H1 (cell line): ENCODE measurements at regions not wholly inside any gene's neighbourhood (a gene's known extent, or its start where the extent isn't known, plus 50 kb on each side); places are given as distances from the start of the nearest gene placed in this dataset.

Source experiments
- CTCF ChIA-PET: fragments of 300-600 bp; sonication (Branson Sonifier 250); formaldehyde crosslinking; loops from one replicate; lab custom pipeline; 2021; ENCODE audit not compliant: partially characterized antibody; lab: Charles Lee
- POLR2A ChIA-PET: fragments of 300-600 bp; sonication (Branson Sonifier 250); formaldehyde crosslinking; loops from one replicate; lab custom pipeline; 2021; ENCODE audit warnings: inconsistent platforms; ENCODE audit not compliant: partially characterized antibody; lab: Charles Lee
- DNase-seq, 2 experiments: peaks; one replicate each; pipeline versions ENCODE4 v3.0.0 to v3.0.0-alpha.2; 2010 to 2022; ENCODE audit warnings: low spot score in 2 of 2, low read depth in 1 of 2, mixed read lengths in 1 of 2
- FAIRE-seq: peaks from 2 replicates; lab custom pipeline; 2011; peaks lifted over from hg19 to GRCh38; lab: Jason Lieb, UNC
- H2AFZ ChIP-seq: 2 replicates; pipeline ENCODE4 v1.8.1; 2012; ENCODE audit warnings: low read length, inconsistent platforms
- H2AK5ac ChIP-seq: 2 replicates; pipeline ENCODE4 v1.6.1; 2013; ENCODE audit warnings: low read depth, low read length
- H2BK120ac ChIP-seq: replicated peaks from 2 replicates; pipeline ENCODE3; 2013; ENCODE audit warnings: low read depth, low read length, inconsistent platforms
- H2BK12ac ChIP-seq: 2 replicates; pipeline ENCODE4 v1.6.1; 2013; ENCODE audit warnings: low read depth, low read length
- H2BK15ac ChIP-seq: 2 replicates; pipeline ENCODE4 v1.6.1; 2013; ENCODE audit warnings: low read length
- H2BK20ac ChIP-seq: 2 replicates; pipeline ENCODE4 v1.6.1; 2013; ENCODE audit warnings: low read length
- H2BK5ac ChIP-seq: 2 replicates; pipeline ENCODE4 v1.6.1; 2013; ENCODE audit warnings: low read depth, low read length
- H3K14ac ChIP-seq: 2 replicates; pipeline ENCODE4 v1.6.1; 2013; ENCODE audit warnings: inconsistent platforms; ENCODE audit not compliant: insufficient read length
- H3K18ac ChIP-seq: 2 replicates; pipeline ENCODE4 v1.6.1; 2013; ENCODE audit warnings: low read length; ENCODE audit errors: extremely low read depth
- H3K23ac ChIP-seq: 2 replicates; pipeline ENCODE4 v1.6.1; 2013; ENCODE audit warnings: inconsistent platforms; ENCODE audit not compliant: insufficient read length
- H3K23me2 ChIP-seq: 2 replicates; pipeline ENCODE4 v1.6.1; 2013; ENCODE audit warnings: low read depth, low read length
- H3K27ac ChIP-seq: 2 replicates; pipeline ENCODE4 v1.6.1; 2011; ENCODE audit warnings: low read depth, low read length, inconsistent platforms
- H3K27me3 ChIP-seq, 4 experiments: replicated peaks in 1 of 4; 1 replicate in 1 of 4; 2 replicates in 3 of 4; pipeline versions ENCODE4 v1.6.1 to v1.8.1; 2011 to 2013; ENCODE audit warnings: low read length in 3 of 4, mild to moderate bottlenecking in 3 of 4, inconsistent platforms in 2 of 4, mixed read lengths in 2 of 4, moderate library complexity in 1 of 4; ENCODE audit not compliant: control insufficient read depth in 3 of 4, insufficient read depth in 3 of 4; ENCODE audit errors: extremely low read depth in 1 of 4
- H3K36me3 ChIP-seq, 4 experiments: 2 replicates each; pipeline versions ENCODE4 v1.6.1 to v1.8.1; 2011 to 2013; ENCODE audit warnings: mild to moderate bottlenecking in 4 of 4, low read length in 3 of 4, moderate library complexity in 2 of 4, control low read depth in 1 of 4, inconsistent platforms in 1 of 4; ENCODE audit not compliant: insufficient read depth in 4 of 4, control insufficient read depth in 2 of 4
- H3K4ac ChIP-seq: replicated peaks from 2 replicates; pipeline ENCODE3; 2013; ENCODE audit warnings: low read length, low read depth, mixed read lengths, inconsistent platforms; ENCODE audit not compliant: insufficient read length
- H3K4me1 ChIP-seq, 4 experiments: replicated peaks in 1 of 4; 1 replicate in 1 of 4; 2 replicates in 3 of 4; pipeline versions ENCODE4 v1.6.1 to v1.8.1; 2011 to 2013; ENCODE audit warnings: low read length in 3 of 4, inconsistent platforms in 2 of 4, mixed read lengths in 1 of 4; ENCODE audit not compliant: insufficient read depth in 4 of 4, control insufficient read depth in 3 of 4
- H3K4me2 ChIP-seq, 2 experiments: 2 replicates each; pipeline versions ENCODE4 v1.6.1 to v1.8.1; 2011 to 2013; ENCODE audit warnings: low read depth in 2 of 2, low read length in 2 of 2, control low read depth in 1 of 2, inconsistent platforms in 1 of 2, mild to moderate bottlenecking in 1 of 2; ENCODE audit not compliant: insufficient read depth in 1 of 2
- H3K4me3 ChIP-seq, 4 experiments: fragments of 200-600, 300-600 bp in 1 of 4; sonication (generic), shearing (Covaris generic), sonication (Bioruptor Twin) in 1 of 4; 2 replicates each; pipeline versions ENCODE4 v1.5.1 to v1.8.1; 2011 to 2016; ENCODE audit warnings: low read length in 4 of 4, low read depth in 3 of 4, control low read depth in 2 of 4, inconsistent platforms in 2 of 4, mild to moderate bottlenecking in 2 of 4, mixed read lengths in 1 of 4, moderate library complexity in 1 of 4; ENCODE audit not compliant: insufficient read depth in 2 of 4; ENCODE audit errors: extremely low read depth in 1 of 4
- H3K56ac ChIP-seq: replicated peaks from 2 replicates; pipeline ENCODE3; 2013; ENCODE audit warnings: low read depth, mild to moderate bottlenecking, mixed read lengths, low read length, inconsistent platforms; ENCODE audit not compliant: insufficient read length
- H3K79me1 ChIP-seq: 2 replicates; pipeline ENCODE4 v1.6.1; 2013; ENCODE audit warnings: low read depth, low read length, control low read depth
- H3K79me2 ChIP-seq, 2 experiments: 2 replicates each; pipeline versions ENCODE4 v1.6.1 to v1.8.1; 2012 to 2013; ENCODE audit warnings: low read length in 2 of 2, mild to moderate bottlenecking in 2 of 2, inconsistent platforms in 1 of 2; ENCODE audit not compliant: insufficient read depth in 2 of 2, control insufficient read depth in 1 of 2
- H3K9ac ChIP-seq, 4 experiments: replicated peaks in 1 of 4; 1 replicate in 1 of 4; 2 replicates in 3 of 4; pipeline versions ENCODE4 v1.6.1 to v1.8.1; 2011 to 2013; ENCODE audit warnings: low read depth in 3 of 4, low read length in 3 of 4, control low read depth in 2 of 4, mild to moderate bottlenecking in 2 of 4, moderate library complexity in 2 of 4, inconsistent platforms in 1 of 4; ENCODE audit errors: extremely low read depth in 1 of 4
- H3K9me3 ChIP-seq, 2 experiments: 2 replicates each; pipeline versions ENCODE4 v1.6.1 to v1.8.1; 2012 to 2013; ENCODE audit warnings: mild to moderate bottlenecking in 2 of 2, moderate library complexity in 2 of 2, control low read depth in 1 of 2, inconsistent platforms in 1 of 2, low read depth in 1 of 2, low read length in 1 of 2, mixed read lengths in 1 of 2; ENCODE audit not compliant: insufficient read depth in 2 of 2
- H4K20me1 ChIP-seq, 2 experiments: replicated peaks in 1 of 2; 2 replicates each; pipeline versions ENCODE3 to v1.8.1; 2011 to 2013; ENCODE audit warnings: inconsistent platforms in 2 of 2, low read length in 2 of 2, mild to moderate bottlenecking in 1 of 2; ENCODE audit not compliant: insufficient read depth in 2 of 2, control insufficient read depth in 1 of 2
- H4K5ac ChIP-seq: 2 replicates; pipeline ENCODE4 v1.6.1; 2013; ENCODE audit warnings: low read length, low read depth, mixed read lengths, inconsistent platforms; ENCODE audit not compliant: insufficient read length
- H4K8ac ChIP-seq: 2 replicates; pipeline ENCODE4 v1.8.0; 2013; ENCODE audit warnings: mild to moderate bottlenecking, moderate library complexity, low read length, inconsistent platforms; ENCODE audit not compliant: insufficient read depth; ENCODE audit errors: extremely low read depth
- H4K91ac ChIP-seq: replicated peaks from 2 replicates; pipeline ENCODE3; 2013; ENCODE audit warnings: low read length, mixed read lengths, inconsistent platforms; ENCODE audit not compliant: insufficient read length
- ATF3 ChIP-seq: IDR thresholded peaks from 2 replicates; pipeline ENCODE4 v1.6.1; 2011; ENCODE audit warnings: low read depth, mild to moderate bottlenecking, low read length; ENCODE audit not compliant: insufficient read depth
- CHD1 ChIP-seq: IDR thresholded peaks from 2 replicates; pipeline ENCODE4 v1.6.1; 2012; ENCODE audit warnings: low read depth, low read length, improper control_type of control experiment
- CTBP2 ChIP-seq: IDR thresholded peaks from 2 replicates; pipeline ENCODE4 v1.7.0; 2011; ENCODE audit warnings: borderline replicate concordance, mild to moderate bottlenecking, moderate library complexity, mixed read lengths, low read length; ENCODE audit not compliant: insufficient read depth, insufficient read length
- KDM5A ChIP-seq: fragments of 200-600 bp; IDR thresholded peaks from 2 replicates; pipeline ENCODE4 v1.7.1; 2012; ENCODE audit warnings: mild to moderate bottlenecking, low read length, inconsistent platforms, mixed read lengths
- NANOG ChIP-seq: IDR thresholded peaks from 2 replicates; pipeline ENCODE4 v1.6.1; 2011; ENCODE audit warnings: low read length, low read depth, mild to moderate bottlenecking, inconsistent platforms; ENCODE audit not compliant: insufficient read depth, poor library complexity, severe bottlenecking
- SIN3A ChIP-seq, 2 experiments: IDR thresholded peaks in 1 of 2; conservative IDR thresholded peaks in 1 of 2; 2 replicates each; pipeline ENCODE4 v1.6.1; 2011 to 2012; ENCODE audit warnings: low read length in 2 of 2, improper control_type of control experiment in 1 of 2, low read depth in 1 of 2, mild to moderate bottlenecking in 1 of 2
- SIRT6 ChIP-seq: IDR thresholded peaks from one replicate; pipeline ENCODE4 v1.7.1; 2012; ENCODE audit warnings: low read length, inconsistent platforms
- SIX5 ChIP-seq: IDR thresholded peaks from 2 replicates; pipeline ENCODE4 v1.6.1; 2011; ENCODE audit warnings: mild to moderate bottlenecking, low read depth, low read length
- SP2 ChIP-seq: IDR thresholded peaks from 2 replicates; pipeline ENCODE4 v1.6.1; 2012; ENCODE audit warnings: mild to moderate bottlenecking, low read length, inconsistent platforms
- TCF12 ChIP-seq: IDR thresholded peaks from 2 replicates; pipeline ENCODE4 v1.6.1; 2011; ENCODE audit warnings: low read depth, mild to moderate bottlenecking, low read length
- ZNF274 ChIP-seq: IDR thresholded peaks from 2 replicates; pipeline ENCODE4 v1.7.0; 2012; ENCODE audit warnings: low read length, borderline replicate concordance; ENCODE audit errors: extremely low read depth
- WGBS, 2 experiments: shearing (Covaris generic) in 1 of 2; methylation state at CpG; one replicate each; pipeline versions ENCODE4 v1.1.6 to v1.1.7; 2013 to 2015; ENCODE audit warnings: low lambda C conversion rate in 2 of 2, mixed read lengths in 2 of 2, inconsistent platforms in 1 of 2, low coverage in 1 of 2, missing lambda C conversion rate in 1 of 2; ENCODE audit not compliant: insufficient replicate concordance in 2 of 2, insufficient coverage in 1 of 2, insufficient read length in 1 of 2; ENCODE audit errors: extremely low coverage in 1 of 2, missing lambda C conversion rate in 1 of 2; 5-methylcytosine and 5-hydroxymethylcytosine counted together
- TF ChIP-seq, protein P1 (sequence below): IDR thresholded peaks from 2 replicates; pipeline ENCODE4 v1.6.1; 2012; ENCODE audit warnings: inconsistent platforms
- TF ChIP-seq, protein P2 (sequence below): IDR thresholded peaks from 2 replicates; pipeline ENCODE4 v1.6.1; 2012; ENCODE audit warnings: inconsistent platforms

DNA sequence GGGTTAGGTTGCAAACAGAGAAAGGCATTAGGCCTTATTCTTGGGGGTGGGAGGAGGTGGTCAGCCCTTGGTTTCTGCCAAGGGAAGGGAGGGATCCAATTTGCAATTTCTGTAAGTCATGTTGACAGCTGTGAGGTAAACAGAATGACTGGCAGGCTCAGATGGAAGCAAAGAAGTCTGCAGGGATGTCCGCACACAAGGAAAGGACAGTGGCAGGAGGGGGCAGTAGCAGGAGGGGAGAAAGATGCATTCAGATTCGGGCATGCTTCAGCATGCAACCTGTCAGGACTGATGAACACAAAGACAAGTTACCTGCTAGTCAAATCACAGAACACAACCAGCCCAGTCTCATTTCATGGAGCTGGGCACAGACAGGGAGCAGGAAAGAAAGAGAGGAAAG lies 217.9 kb upstream of the FOXA2 start:
- ChIA-PET CTCF (interaction anchor here (0.9 to 1.4 kb wide), 3 partner anchors 68 to 117 kb away, joined by 3 read pairs; no protein-coding TSS in a partner anchor), POLR2A (no interaction called here)

More for the DNA sequence above, 217.9 kb upstream of the FOXA2 start:
- no peak overlapping the region for H2BK5ac ChIP-seq
- 85% methylated on average over 2 of the region's 2 CpGs; no CpG with 5 or more reads in 1 of the 2 experiments for WGBS, 2 experiments
- H3K4me2 ChIP-seq: no peak overlapping the region
- H2BK12ac ChIP-seq: no peak overlapping the region
- no peak overlapping the region for H2BK15ac ChIP-seq
- peaks cover 0 to 7% (median 3%) of the 10 kb centered on the region in 4 experiments; a peak in 2 of 7 replicates for H3K4me1 ChIP-seq
- H3K23ac ChIP-seq: no peak overlapping the region
- H2BK20ac ChIP-seq: no peak overlapping the region
- no peaks in the 10 kb centered on the region for H4K20me1 ChIP-seq
- DNase-seq (no peak), FAIRE-seq (no peak)
- no peak overlapping the region for H4K8ac ChIP-seq
- no peaks in the 10 kb centered on the region for H3K9me3 ChIP-seq
- H4K91ac ChIP-seq: no peak overlapping the region
- no peak overlapping the region for H3K18ac ChIP-seq
- no peak overlapping the region for H2BK120ac ChIP-seq
- no peak overlapping the region for H4K5ac ChIP-seq
- no peak overlapping the region for H3K4me3 ChIP-seq
- H2AFZ ChIP-seq: peak overlapping the region; percentile 64; the same call in 1 of the 2 replicates
- no peak overlapping the region for H3K56ac ChIP-seq
- H3K14ac ChIP-seq: no peak overlapping the region
- H3K27ac ChIP-seq: no peak overlapping the region
- H3K27me3 ChIP-seq: no peaks in the 10 kb centered on the region
- H3K23me2 ChIP-seq: no peaks in the 10 kb centered on the region
- H3K9ac ChIP-seq: no peak overlapping the region
- H2AK5ac ChIP-seq: no peak overlapping the region
- H3K4ac ChIP-seq: no peak overlapping the region
- no peaks in the 10 kb centered on the region for H3K79me1 ChIP-seq
- TF ChIP-seq ATF3: no peak
- no peak for TF ChIP-seq CTBP2
- TF ChIP-seq NANOG: no peak
- TF ChIP-seq, protein P1, sequence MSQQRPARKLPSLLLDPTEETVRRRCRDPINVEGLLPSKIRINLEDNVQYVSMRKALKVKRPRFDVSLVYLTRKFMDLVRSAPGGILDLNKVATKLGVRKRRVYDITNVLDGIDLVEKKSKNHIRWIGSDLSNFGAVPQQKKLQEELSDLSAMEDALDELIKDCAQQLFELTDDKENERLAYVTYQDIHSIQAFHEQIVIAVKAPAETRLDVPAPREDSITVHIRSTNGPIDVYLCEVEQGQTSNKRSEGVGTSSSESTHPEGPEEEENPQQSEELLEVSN: no peak
- TF ChIP-seq KDM5A: no peak
- no peak for TF ChIP-seq CHD1
- TF ChIP-seq ZNF274: no peak
- TF ChIP-seq SP2: no peak
- no peak for TF ChIP-seq SIX5
- no peak for TF ChIP-seq TCF12
- no peak for TF ChIP-seq SIN3A (conservative IDR thresholded peaks at IDR 0.05 in 1 of 2, IDR thresholded peaks at IDR 0.05 in 1 of 2; ENCODE audit: low read depth in 1 of 2, low read length in 2 of 2)
- TF ChIP-seq, protein P2, sequence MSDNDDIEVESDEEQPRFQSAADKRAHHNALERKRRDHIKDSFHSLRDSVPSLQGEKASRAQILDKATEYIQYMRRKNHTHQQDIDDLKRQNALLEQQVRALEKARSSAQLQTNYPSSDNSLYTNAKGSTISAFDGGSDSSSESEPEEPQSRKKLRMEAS: no peak
- TF ChIP-seq SIRT6: no peak
- no peaks in the 10 kb centered on the region for H3K36me3 ChIP-seq
- no peaks in the 10 kb centered on the region for H3K79me2 ChIP-seq
